ENCODE measurements at regions not wholly inside any gene's neighbourhood (a gene's known extent, or its start where the extent isn't known, plus 50 kb on each side); places are given as distances from the start of the nearest gene placed in this dataset.

DNA sequence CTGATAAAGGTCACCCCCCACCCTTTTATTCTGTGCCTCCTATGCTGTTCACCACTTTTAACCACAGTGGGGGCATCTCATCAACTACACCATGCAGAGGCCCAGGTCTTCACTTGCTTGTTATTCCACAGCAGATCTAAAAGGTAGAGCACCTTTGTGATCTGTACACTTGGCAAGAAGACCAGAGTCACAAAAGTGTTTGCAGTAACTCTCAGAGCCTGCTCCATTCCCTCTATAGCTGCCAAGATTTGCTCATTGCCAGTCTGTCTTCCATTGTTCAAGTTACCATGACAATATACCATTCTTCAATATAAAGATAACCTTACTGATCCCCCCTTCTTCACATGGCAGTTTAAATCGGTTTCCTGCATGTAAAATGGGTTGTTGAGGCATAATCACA lies 180.0 kb downstream of the TOX3 start:
- no peak for TF ChIP-seq POLR2AphosphoS5 (IDR thresholded peaks at IDR 0.05; ENCODE audit: low read depth, low read length)
- TF ChIP-seq POLR2A (IDR thresholded peaks at IDR 0.05; ENCODE audit: low read depth, low read length), result no peak
- no peak for TF ChIP-seq TAF1 (IDR thresholded peaks at IDR 0.05; ENCODE audit: borderline replicate concordance, low read depth, low read length)

Data from GM12892 (cell line).